ENCODE measurements at regions not wholly inside any gene's neighbourhood (a gene's known extent, or its start where the extent isn't known, plus 50 kb on each side); places are given as distances from the start of the nearest gene placed in this dataset.
"Not testable (repeated sequence)": the region's sequence is repeated elsewhere in the genome, so short reads cannot be mapped to it uniquely, and the experiment has no call there.

- peak overlapping the region in 1 of 8 donors; percentile 36 for H3K27ac Mint-ChIP-seq
- Histone ChIP-seq H3K9me3 (ENCODE audit: low read length) (no peaks in the 10 kb centered on the region), H3K4me1 (ENCODE audit: insufficient read depth, low read length) (no peaks in the 10 kb centered on the region), H3K27me3 (ENCODE audit: insufficient read depth, low read length, poor library complexity, severe bottlenecking) (no peaks in the 10 kb centered on the region), H3K4me3 (ENCODE audit: low read length) (no peak overlapping the region), H3K36me3 (ENCODE audit: insufficient read depth, low read length) (no peaks in the 10 kb centered on the region), H3K27ac (ENCODE audit: low read depth, low read length) (no peak overlapping the region)
- CTCF ChIA-PET = no interaction called here
- peaks cover 0 to 11% (median 0%) of the 10 kb centered on the region in 5 donors for H3K9me3 Mint-ChIP-seq
- H3K4me1 Mint-ChIP-seq = no peaks in the 10 kb centered on the region
- H3K4me3 Mint-ChIP-seq = no peak overlapping the region
- no peaks in the 10 kb centered on the region for H3K36me3 Mint-ChIP-seq
- POLR2A ChIA-PET = no interaction called here
- H3K27me3 Mint-ChIP-seq = no peaks in the 10 kb centered on the region
- no peak for DNase-seq
Measured at GRCh38 chr4:44978020-44978419, 251.7 kb upstream of the GNPDA2 start.

DNA sequence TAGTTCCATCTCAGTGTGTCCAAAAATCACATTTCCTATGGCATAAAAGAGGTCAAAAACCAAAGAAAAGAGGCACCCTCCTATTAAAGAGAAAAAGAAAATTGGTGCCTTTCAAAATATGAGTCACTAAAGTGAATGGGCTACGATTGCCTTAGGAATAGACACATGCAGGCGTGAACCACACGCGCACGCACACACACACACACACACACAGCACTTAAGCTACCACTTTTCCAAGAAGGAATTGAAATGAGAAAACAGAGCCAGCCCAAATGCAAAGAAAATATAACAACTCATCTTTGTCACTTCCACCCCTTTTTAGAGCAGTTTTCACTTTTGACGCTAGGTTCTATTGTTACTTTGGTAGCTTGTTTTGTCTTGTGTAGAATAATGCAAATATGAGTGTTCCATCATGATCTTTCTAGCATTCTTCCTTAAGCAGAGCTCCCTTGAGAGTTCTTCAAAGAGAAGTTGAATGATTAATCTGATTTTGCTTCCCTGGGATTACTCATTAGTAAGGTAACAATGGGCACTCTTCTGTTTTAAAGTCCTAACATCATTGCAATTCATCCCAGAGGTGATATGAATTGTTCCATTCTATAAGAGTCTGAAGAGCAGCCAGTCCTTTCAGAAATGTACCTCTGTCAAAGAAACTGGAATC, 239.2 kb upstream of the GNPDA2 start:
- H3K36me3 ChIP-seq (ENCODE audit: insufficient read depth, low read length) = no peaks in the 10 kb centered on the region
- H3K4me1 ChIP-seq (ENCODE audit: insufficient read depth, low read length) = no peaks in the 10 kb centered on the region
- DNase-seq = no peak
- Mint-ChIP-seq H3K4me3 (no peak overlapping the region), H3K9me3 (peaks cover 0 to 16% (median 5%) of the 10 kb centered on the region in 5 donors), H3K4me1 (no peaks in the 10 kb centered on the region), H3K36me3 (no peaks in the 10 kb centered on the region), H3K27ac (no peak overlapping the region), H3K27me3 (no peaks in the 10 kb centered on the region)
- CTCF ChIA-PET = no interaction called here
- no peak overlapping the region for H3K27ac ChIP-seq (ENCODE audit: low read depth, low read length)
- no peak overlapping the region for H3K4me3 ChIP-seq (ENCODE audit: low read length)
- H3K27me3 ChIP-seq (ENCODE audit: insufficient read depth, low read length, poor library complexity, severe bottlenecking) = no peaks in the 10 kb centered on the region
- no peaks in the 10 kb centered on the region for H3K9me3 ChIP-seq (ENCODE audit: low read length)
- POLR2A ChIA-PET = no interaction called here

DNA sequence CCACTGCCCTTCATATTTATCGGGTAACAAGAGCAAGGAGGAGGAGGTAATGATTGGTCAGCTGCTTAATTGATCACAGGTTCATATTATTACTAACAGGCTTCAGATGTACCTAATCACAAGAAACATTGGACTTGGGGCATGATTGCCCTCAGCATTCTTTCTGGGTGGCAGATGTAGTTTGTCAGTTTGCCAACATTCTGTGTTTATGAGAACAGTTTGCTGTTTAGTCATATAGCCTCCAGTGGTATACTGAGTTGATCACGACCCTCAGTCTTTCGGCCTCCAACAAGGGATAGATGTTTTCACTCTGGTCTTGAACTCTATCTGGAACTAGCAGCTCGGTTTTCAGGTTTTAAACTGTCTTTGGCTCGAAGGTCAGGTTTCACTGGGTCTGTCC, 237.7 kb upstream of the GNPDA2 start:
- POLR2A ChIA-PET; CTCF ChIA-PET; H3K4me1 Mint-ChIP-seq; H3K27me3 ChIP-seq (ENCODE audit: insufficient read depth, low read length, poor library complexity, severe bottlenecking); H3K27me3 Mint-ChIP-seq; H3K9me3 ChIP-seq (ENCODE audit: low read length); H3K4me1 ChIP-seq (ENCODE audit: insufficient read depth, low read length); H3K27ac Mint-ChIP-seq; H3K4me3 ChIP-seq (ENCODE audit: low read length); H3K36me3 ChIP-seq (ENCODE audit: insufficient read depth, low read length); H3K27ac ChIP-seq (ENCODE audit: low read depth, low read length); H3K36me3 Mint-ChIP-seq; H3K4me3 Mint-ChIP-seq; DNase-seq: not testable (repeated sequence)
- peaks cover 6 to 22% (median 17%) of the 10 kb centered on the region in 5 donors for H3K9me3 Mint-ChIP-seq

GRCh38 chr4:44961001-44961755, 234.8 kb upstream of the GNPDA2 start:
- no peaks in the 10 kb centered on the region for H3K4me1 Mint-ChIP-seq
- no peaks in the 10 kb centered on the region for H3K4me1 ChIP-seq (ENCODE audit: insufficient read depth, low read length)
- ChIA-PET CTCF (no interaction called here), POLR2A (no interaction called here)
- no peaks in the 10 kb centered on the region for H3K36me3 Mint-ChIP-seq
- no peaks in the 10 kb centered on the region for H3K27me3 ChIP-seq (ENCODE audit: insufficient read depth, low read length, poor library complexity, severe bottlenecking)
- no peak overlapping the region for H3K27ac ChIP-seq (ENCODE audit: low read depth, low read length)
- H3K27me3 Mint-ChIP-seq = no peaks in the 10 kb centered on the region
- no peak overlapping the region for H3K4me3 ChIP-seq (ENCODE audit: low read length)
- H3K4me3 Mint-ChIP-seq = no peak overlapping the region
- peak overlapping the region in 1 of 8 donors; percentile 55 for H3K27ac Mint-ChIP-seq
- no peaks in the 10 kb centered on the region for H3K9me3 ChIP-seq (ENCODE audit: low read length)
- peaks cover 10 to 32% (median 25%) of the 10 kb centered on the region in 5 donors for H3K9me3 Mint-ChIP-seq
- no peaks in the 10 kb centered on the region for H3K36me3 ChIP-seq (ENCODE audit: insufficient read depth, low read length)
- DNase-seq = no peak

DNA sequence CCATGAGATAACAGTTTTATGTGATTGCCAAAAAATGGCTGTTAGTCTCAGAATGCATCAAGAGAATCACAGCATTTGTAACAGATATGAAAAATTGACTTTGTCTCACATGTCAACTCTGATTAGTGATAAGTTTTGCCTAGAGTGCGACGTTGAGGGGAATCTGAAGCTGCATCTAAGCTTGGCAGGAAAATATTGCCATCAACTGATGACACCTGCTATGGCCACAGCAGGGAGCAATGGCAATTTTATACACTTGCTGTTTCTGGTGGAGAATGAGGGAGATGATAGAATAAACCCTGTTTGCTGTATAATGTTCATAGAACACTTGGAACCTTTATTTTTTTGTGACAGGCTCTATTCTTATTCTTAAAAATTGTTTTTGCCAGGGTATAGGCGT, 205.4 kb upstream of the GNPDA2 start:
- Histone ChIP-seq H3K4me3 (ENCODE audit: low read length) (no peak overlapping the region), H3K27me3 (ENCODE audit: insufficient read depth, low read length, poor library complexity, severe bottlenecking) (no peaks in the 10 kb centered on the region), H3K9me3 (ENCODE audit: low read length) (no peaks in the 10 kb centered on the region), H3K36me3 (ENCODE audit: insufficient read depth, low read length) (no peaks in the 10 kb centered on the region), H3K27ac (ENCODE audit: low read depth, low read length) (no peak overlapping the region), H3K4me1 (ENCODE audit: insufficient read depth, low read length) (no peaks in the 10 kb centered on the region)
- H3K27ac Mint-ChIP-seq = no peak overlapping the region
- no peak overlapping the region for H3K4me3 Mint-ChIP-seq
- H3K9me3 Mint-ChIP-seq = peaks cover 0 to 12% (median 0%) of the 10 kb centered on the region in 5 donors
- ChIA-PET POLR2A (no interaction called here), CTCF (no interaction called here)
- DNase-seq = no peak
- no peaks in the 10 kb centered on the region for H3K36me3 Mint-ChIP-seq
- no peaks in the 10 kb centered on the region for H3K27me3 Mint-ChIP-seq
- H3K4me1 Mint-ChIP-seq = no peaks in the 10 kb centered on the region

- no peak overlapping the region for H3K4me3 ChIP-seq (ENCODE audit: low read length)
- Mint-ChIP-seq H3K4me1 (no peaks in the 10 kb centered on the region), H3K9me3 (peaks cover 0 to 4% (median 0%) of the 10 kb centered on the region in 5 donors), H3K36me3 (no peaks in the 10 kb centered on the region), H3K4me3 (no peak overlapping the region), H3K27ac (no peak overlapping the region), H3K27me3 (no peaks in the 10 kb centered on the region)
- H3K27ac ChIP-seq (ENCODE audit: low read depth, low read length) = no peak overlapping the region
- H3K9me3 ChIP-seq (ENCODE audit: low read length) = no peaks in the 10 kb centered on the region
- CTCF ChIA-PET = no interaction called here
- no peak for DNase-seq
- H3K4me1 ChIP-seq (ENCODE audit: insufficient read depth, low read length) = no peaks in the 10 kb centered on the region
- POLR2A ChIA-PET = no interaction called here
- no peaks in the 10 kb centered on the region for H3K36me3 ChIP-seq (ENCODE audit: insufficient read depth, low read length)
- H3K27me3 ChIP-seq (ENCODE audit: insufficient read depth, low read length, poor library complexity, severe bottlenecking) = no peaks in the 10 kb centered on the region
Measured at GRCh38 chr4:44928785-44929184, 202.4 kb upstream of the GNPDA2 start.

- H3K36me3 ChIP-seq (ENCODE audit: insufficient read depth, low read length) = no peaks in the 10 kb centered on the region
- peaks cover 0 to 2% (median 0%) of the 10 kb centered on the region in 5 donors for H3K9me3 Mint-ChIP-seq
- POLR2A ChIA-PET = no interaction called here
Measured at GRCh38 chr4:44927399-44928380, 201.3 kb upstream of the GNPDA2 start.

GRCh38 chr4:44916411-44916810, 190.1 kb upstream of the GNPDA2 start:
- Histone ChIP-seq H3K9me3 (ENCODE audit: low read length) (no peaks in the 10 kb centered on the region), H3K4me1 (ENCODE audit: insufficient read depth, low read length) (no peaks in the 10 kb centered on the region), H3K27ac (ENCODE audit: low read depth, low read length) (no peak overlapping the region), H3K27me3 (ENCODE audit: insufficient read depth, low read length, poor library complexity, severe bottlenecking) (no peaks in the 10 kb centered on the region), H3K36me3 (ENCODE audit: insufficient read depth, low read length) (no peaks in the 10 kb centered on the region), H3K4me3 (ENCODE audit: low read length) (no peak overlapping the region)
- Mint-ChIP-seq H3K4me1 (no peaks in the 10 kb centered on the region), H3K4me3 (peak overlapping the region in 1 of 7 donors; percentile 36), H3K36me3 (no peaks in the 10 kb centered on the region), H3K9me3 (peaks cover 0 to 5% (median 2%) of the 10 kb centered on the region in 5 donors), H3K27ac (no peak overlapping the region), H3K27me3 (no peaks in the 10 kb centered on the region)
- ChIA-PET CTCF (no interaction called here), POLR2A (no interaction called here)
- no peak for DNase-seq

More at GRCh38 chr4:44927399-44928380, 201.3 kb upstream of the GNPDA2 start:
- H3K27ac Mint-ChIP-seq = no peak overlapping the region
- CTCF ChIA-PET = no interaction called here
- Histone ChIP-seq H3K27ac (ENCODE audit: low read depth, low read length) (no peak overlapping the region), H3K27me3 (ENCODE audit: insufficient read depth, low read length, poor library complexity, severe bottlenecking) (no peaks in the 10 kb centered on the region), H3K9me3 (ENCODE audit: low read length) (no peaks in the 10 kb centered on the region), H3K4me3 (ENCODE audit: low read length) (no peak overlapping the region), H3K4me1 (ENCODE audit: insufficient read depth, low read length) (no peaks in the 10 kb centered on the region)
- no peak for DNase-seq
- no peaks in the 10 kb centered on the region for H3K4me1 Mint-ChIP-seq
- no peaks in the 10 kb centered on the region for H3K27me3 Mint-ChIP-seq
- H3K4me3 Mint-ChIP-seq = no peak overlapping the region
- H3K36me3 Mint-ChIP-seq = no peaks in the 10 kb centered on the region

Data from CD8-positive, alpha-beta memory T cell (primary cell).